SK-N-SH (cell line): ENCODE measurements at regions not wholly inside any gene's neighbourhood (a gene's known extent, or its start where the extent isn't known, plus 50 kb on each side); places are given as distances from the start of the nearest gene placed in this dataset.

Experiments
- CTCF ChIA-PET: fragments of 300-600, 350-600 bp; formaldehyde crosslinking; extraction: SDS; loops from one replicate; lab custom pipeline; 2021; lab: Yijun Ruan, JAX
- POLR2A ChIA-PET: fragments of 350-600 bp; sonication (Branson Sonifier 250); formaldehyde crosslinking; extraction: SDS; loops from one replicate; lab custom pipeline; 2020; ENCODE audit warnings: antibody characterized with exemption, inconsistent platforms; lab: Yijun Ruan, JAX
- DNase-seq: peaks from one replicate; pipeline ENCODE4 v3.0.0; 2012
- H2AFZ ChIP-seq: fragments of 200-600 bp; sonication (generic); 2 replicates; pipeline ENCODE4 v1.8.1; 2016; ENCODE audit warnings: antibody characterized with exemption, mild to moderate bottlenecking, low read depth
- H3F3A ChIP-seq: fragments of 200-600 bp; sonication (generic); replicated peaks from 2 replicates; pipeline ENCODE3; 2016; ENCODE audit warnings: antibody characterized with exemption, mild to moderate bottlenecking; ENCODE audit not compliant: insufficient read depth
- H3K27ac ChIP-seq, 2 experiments: fragments of 200-500 bp in 1 of 2; fragments of 200-600 bp in 1 of 2; sonication (Bioruptor generic) in 1 of 2; sonication (generic), shearing (Covaris generic) in 1 of 2; 2 replicates each; pipeline versions ENCODE4 v1.5.1 to v1.6.1; 2014 to 2016; ENCODE audit warnings: low read depth in 2 of 2, inconsistent platforms in 1 of 2, low read length in 1 of 2, mild to moderate bottlenecking in 1 of 2, mixed read lengths in 1 of 2
- H3K27me3 ChIP-seq: fragments of 200-600 bp; sonication (generic), shearing (Covaris generic); 2 replicates; pipeline ENCODE4 v1.6.1; 2016; ENCODE audit warnings: mixed run types; ENCODE audit not compliant: insufficient read depth
- H3K36me3 ChIP-seq, 2 experiments: fragments of 200-500 bp in 1 of 2; fragments of 200-600 bp in 1 of 2; sonication (Bioruptor generic) in 1 of 2; sonication (generic) in 1 of 2; replicated peaks in 1 of 2; 2 replicates each; pipeline versions ENCODE3 to v1.5.1; 2014 to 2016; ENCODE audit warnings: low read length in 1 of 2, mild to moderate bottlenecking in 1 of 2; ENCODE audit not compliant: insufficient read depth in 2 of 2, control insufficient read depth in 1 of 2
- H3K4me1 ChIP-seq, 2 experiments: fragments of 200-500 bp in 1 of 2; fragments of 200-600 bp in 1 of 2; sonication (Bioruptor generic) in 1 of 2; sonication (generic), shearing (Covaris generic) in 1 of 2; 2 replicates each; pipeline versions ENCODE4 v1.5.1 to v1.6.1; 2014 to 2016; ENCODE audit warnings: low read depth in 1 of 2, low read length in 1 of 2, mixed run types in 1 of 2; ENCODE audit not compliant: insufficient read depth in 2 of 2, control insufficient read depth in 1 of 2
- H3K4me2 ChIP-seq: fragments of 200-600 bp; sonication (generic), shearing (Covaris generic); 2 replicates; pipeline ENCODE4 v1.6.1; 2017; ENCODE audit warnings: mixed run types
- H3K4me3 ChIP-seq, 2 experiments: fragments of 200-500 bp in 1 of 2; fragments of 200-600 bp in 1 of 2; sonication (Bioruptor generic) in 1 of 2; sonication (generic), shearing (Covaris generic) in 1 of 2; 2 replicates each; pipeline versions ENCODE4 v1.5.1 to v1.8.1; 2014 to 2016; ENCODE audit warnings: low read depth in 2 of 2, inconsistent platforms in 1 of 2, low read length in 1 of 2, mild to moderate bottlenecking in 1 of 2, mixed read lengths in 1 of 2, moderate library complexity in 1 of 2
- H3K79me2 ChIP-seq: fragments of 200-600 bp; sonication (generic); 2 replicates; pipeline ENCODE4 v1.8.1; 2017; ENCODE audit warnings: mild to moderate bottlenecking; ENCODE audit not compliant: insufficient read depth
- H3K9ac ChIP-seq: fragments of 200-600 bp; sonication (generic); 2 replicates; pipeline ENCODE4 v1.6.1; 2017; ENCODE audit warnings: mixed run types
- H3K9me2 ChIP-seq: fragments of 200-600 bp; sonication (generic); 2 replicates; pipeline ENCODE4 v1.6.1; 2017; ENCODE audit warnings: mixed run types
- H3K9me3 ChIP-seq: fragments of 200-600 bp; sonication (generic); 2 replicates; pipeline ENCODE4 v1.6.1; 2017; ENCODE audit warnings: mixed run types, mild to moderate bottlenecking, moderate library complexity
- H4K20me1 ChIP-seq: fragments of 200-600 bp; sonication (generic); 2 replicates; pipeline ENCODE4 v1.6.1; 2017; ENCODE audit warnings: mild to moderate bottlenecking, mixed run types; ENCODE audit not compliant: insufficient read depth
- ELF1 ChIP-seq: IDR thresholded peaks from 2 replicates; pipeline ENCODE4 v1.4.0; 2012
- GABPA ChIP-seq: IDR thresholded peaks from 2 replicates; pipeline ENCODE4 v1.4.0; 2012; ENCODE audit warnings: low read depth, mild to moderate bottlenecking
- GATA2 ChIP-seq: sonication (generic); formaldehyde crosslinking; IDR thresholded peaks from 2 replicates; pipeline ENCODE4 v1.5.0; 2020; ENCODE audit warnings: mild to moderate bottlenecking, missing genetic modification reagents
- RAD21 ChIP-seq: IDR thresholded peaks from 2 replicates; pipeline ENCODE4 v1.6.1; 2012; ENCODE audit warnings: mild to moderate bottlenecking, low read length
- RCOR1 ChIP-seq: fragments of 150-350 bp; IDR thresholded peaks from 2 replicates; pipeline ENCODE4 v1.6.1; 2017; ENCODE audit warnings: antibody characterized with exemption, low read length
- SMC3 ChIP-seq: IDR thresholded peaks from 2 replicates; pipeline ENCODE4 v1.6.1; 2012; ENCODE audit warnings: low read depth, low read length, improper control_type of control experiment
- YY1 ChIP-seq: IDR thresholded peaks from 2 replicates; pipeline ENCODE4 v1.4.0; 2012; ENCODE audit warnings: low read depth, mild to moderate bottlenecking
- WGBS: methylation state at CpG from one replicate; pipeline ENCODE4 v1.1.6; 2017; ENCODE audit warnings: low lambda C conversion rate; 5-methylcytosine and 5-hydroxymethylcytosine counted together

DNA sequence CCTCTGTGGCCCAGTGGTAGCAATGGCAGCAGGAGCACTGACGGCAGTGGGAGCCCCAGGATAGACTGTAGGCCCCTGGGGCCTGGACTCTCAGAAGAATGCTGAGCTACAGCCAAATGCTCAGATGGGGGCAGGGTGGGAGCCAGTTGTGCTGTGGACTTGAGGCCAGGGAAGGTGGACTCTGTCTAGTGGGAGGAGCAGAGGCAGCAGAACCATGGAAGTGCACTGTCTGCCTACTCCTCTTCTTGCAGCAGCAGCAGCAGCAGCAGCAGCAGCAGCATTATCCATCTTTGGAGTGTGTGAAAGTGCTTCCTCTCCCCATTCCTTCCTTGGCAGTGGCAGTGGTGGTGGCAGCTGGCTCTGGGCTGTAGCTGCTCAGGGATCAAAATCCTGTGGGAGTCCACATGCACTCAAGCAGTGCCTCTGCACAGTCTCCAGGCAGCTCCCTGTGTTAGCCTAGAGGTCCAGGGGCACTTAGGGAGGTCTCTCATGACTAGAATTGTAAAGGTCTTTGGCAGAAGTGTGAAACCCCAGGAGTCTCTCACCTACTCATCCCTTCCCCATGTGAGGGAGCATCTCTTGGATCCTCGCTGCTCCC is 917.9 kb upstream of the B3GALT2 start:
- TF ChIP-seq SMC3, result no peak
- TF ChIP-seq, all 33 proteins: peak for 0
- H3K4me3 ChIP-seq, result no peak overlapping the region
- POLR2A ChIA-PET, result no interaction called here
- no peaks in the 10 kb centered on the region for H3K36me3 ChIP-seq
- no peaks in the 10 kb centered on the region for H3K9me2 ChIP-seq
- H3K27me3 ChIP-seq, result no peaks in the 10 kb centered on the region; the same call in 1 of the 2 replicates
- H3K27ac ChIP-seq, result no peak overlapping the region
- no peak overlapping the region for H3K4me2 ChIP-seq
- no peaks in the 10 kb centered on the region for H3F3A ChIP-seq
- no peak overlapping the region for H3K9ac ChIP-seq
- H3K9me3 ChIP-seq, result no peaks in the 10 kb centered on the region
- WGBS, result 36% methylated on average over 1 of the region's 2 CpGs
- H3K79me2 ChIP-seq, result no peaks in the 10 kb centered on the region
- no peaks in the 10 kb centered on the region for H4K20me1 ChIP-seq
- CTCF ChIA-PET, result no interaction called here
- DNase-seq, result no peak
- no peaks in the 10 kb centered on the region for H3K4me1 ChIP-seq
- no peak overlapping the region for H2AFZ ChIP-seq

GRCh38 chr1:194103516-194104246 is 917.3 kb upstream of the B3GALT2 start:
- Histone ChIP-seq H3K4me3 (no peak overlapping the region), H3K9ac (no peak overlapping the region), H4K20me1 (no peaks in the 10 kb centered on the region)
- TF ChIP-seq GATA2, result no peak
- TF ChIP-seq RAD21, result no peak
- no peak for TF ChIP-seq RCOR1
- TF ChIP-seq, all 33 proteins: peak for 0
- H3K4me1 ChIP-seq, result no peaks in the 10 kb centered on the region
- WGBS, result no CpG with 5 or more reads among the region's 2 CpGs
- no peak overlapping the region for H3K4me2 ChIP-seq
- no peaks in the 10 kb centered on the region for H3F3A ChIP-seq
- no peak overlapping the region for H2AFZ ChIP-seq
- no peaks in the 10 kb centered on the region; the same call in 1 of the 2 replicates for H3K27me3 ChIP-seq
- no peaks in the 10 kb centered on the region for H3K79me2 ChIP-seq
- ChIA-PET POLR2A (no interaction called here), CTCF (no interaction called here)
- no peak overlapping the region for H3K27ac ChIP-seq
- DNase-seq, result no peak
- no peaks in the 10 kb centered on the region for H3K36me3 ChIP-seq
- H3K9me2 ChIP-seq, result no peaks in the 10 kb centered on the region
- H3K9me3 ChIP-seq, result no peaks in the 10 kb centered on the region

DNA sequence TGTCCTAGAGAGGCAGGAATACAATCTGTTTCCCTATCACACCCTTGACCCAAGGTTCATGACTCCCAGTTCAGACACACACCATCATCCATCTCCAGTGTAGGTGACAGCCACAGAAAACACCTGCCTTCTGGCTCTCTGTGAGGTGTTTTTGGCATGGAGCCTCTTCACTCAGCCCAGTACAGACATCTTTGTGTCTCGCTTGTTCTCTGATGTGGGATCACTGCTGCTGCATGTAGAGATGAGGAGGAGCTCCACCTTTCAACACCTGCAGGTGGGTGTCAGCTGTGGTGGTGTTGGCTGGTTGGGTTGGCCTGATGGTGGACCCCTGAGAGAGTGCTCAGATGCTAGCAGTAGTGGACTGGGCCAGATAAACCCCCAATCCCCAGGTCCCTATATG is 916.7 kb upstream of the B3GALT2 start:
- no peaks in the 10 kb centered on the region for H3K9me2 ChIP-seq
- H3K4me1 ChIP-seq, result no peaks in the 10 kb centered on the region
- no peaks in the 10 kb centered on the region for H3K79me2 ChIP-seq
- peaks cover 3% of the 10 kb centered on the region for H3F3A ChIP-seq
- no peak for DNase-seq
- POLR2A ChIA-PET, result no interaction called here
- H3K4me2 ChIP-seq, result no peak overlapping the region
- no peaks in the 10 kb centered on the region for H4K20me1 ChIP-seq
- CTCF ChIA-PET, result no interaction called here
- H3K36me3 ChIP-seq, result no peaks in the 10 kb centered on the region
- 0% methylated on average over 1 of the region's 1 CpG for WGBS
- no peak overlapping the region for H3K9ac ChIP-seq
- H3K9me3 ChIP-seq, result no peaks in the 10 kb centered on the region
- no peak overlapping the region for H3K27ac ChIP-seq
- H3K4me3 ChIP-seq, result no peak overlapping the region
- H3K27me3 ChIP-seq, result no peaks in the 10 kb centered on the region; the same call in 1 of the 2 replicates
- H2AFZ ChIP-seq, result no peak overlapping the region
- no peak for TF ChIP-seq YY1
- no peak for TF ChIP-seq GABPA
- no peak for TF ChIP-seq ELF1
- TF ChIP-seq, all 33 proteins: peak for 0
